HG03342 (cell line): ENCODE measurements at regions not wholly inside any gene's neighbourhood (a gene's known extent, or its start where the extent isn't known, plus 50 kb on each side); places are given as distances from the start of the nearest gene placed in this dataset.

ENCODE experiments used
- ATAC-seq: cut with Tn5 transposase; IDR thresholded peaks from one replicate; pipeline ENCODE4 v1.9.1; 2021; ENCODE audit warnings: mild to moderate bottlenecking, moderate library complexity; ENCODE audit not compliant: unreplicated experiment

DNA sequence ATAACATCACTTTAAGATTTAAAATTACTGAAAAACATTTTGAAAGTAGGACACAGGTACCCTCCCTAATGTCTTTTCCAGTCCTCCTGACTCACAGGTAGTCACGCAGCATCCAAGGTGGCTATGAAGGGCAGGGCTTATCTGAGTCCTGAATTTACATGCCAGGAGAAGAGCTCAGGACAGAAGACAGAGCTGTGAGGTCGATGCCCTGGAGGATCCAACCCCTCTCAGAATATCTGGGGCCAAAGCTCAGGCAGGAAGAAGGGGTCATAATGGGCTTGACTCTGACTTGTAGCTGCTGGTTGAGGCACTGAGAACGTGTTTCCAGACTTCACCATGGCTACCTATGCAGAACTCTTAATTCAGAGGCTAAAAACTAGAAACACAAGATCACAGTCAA, 177.5 kb downstream of the AASDH start:
- ATAC-seq: no peak

DNA sequence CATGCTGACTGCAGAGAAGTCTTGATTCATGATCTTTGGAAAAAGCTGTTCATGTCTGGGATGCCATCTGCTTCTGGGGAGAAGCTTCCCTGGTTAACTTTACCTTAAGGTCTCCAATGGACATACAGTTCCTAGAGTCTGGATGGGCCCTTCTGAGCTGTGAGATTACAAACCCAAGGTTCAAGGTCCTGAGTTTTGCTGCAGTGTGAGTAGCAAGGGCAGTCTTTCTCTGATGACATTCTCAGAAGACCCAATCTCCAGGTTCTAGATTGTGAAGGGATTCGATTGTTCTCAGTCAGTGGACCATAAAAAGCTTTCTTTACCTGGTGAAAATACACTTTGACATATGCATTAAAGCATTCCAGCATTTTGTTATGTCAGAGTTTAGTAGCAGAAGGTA, 179.2 kb downstream of the AASDH start:
- no peak for ATAC-seq

DNA sequence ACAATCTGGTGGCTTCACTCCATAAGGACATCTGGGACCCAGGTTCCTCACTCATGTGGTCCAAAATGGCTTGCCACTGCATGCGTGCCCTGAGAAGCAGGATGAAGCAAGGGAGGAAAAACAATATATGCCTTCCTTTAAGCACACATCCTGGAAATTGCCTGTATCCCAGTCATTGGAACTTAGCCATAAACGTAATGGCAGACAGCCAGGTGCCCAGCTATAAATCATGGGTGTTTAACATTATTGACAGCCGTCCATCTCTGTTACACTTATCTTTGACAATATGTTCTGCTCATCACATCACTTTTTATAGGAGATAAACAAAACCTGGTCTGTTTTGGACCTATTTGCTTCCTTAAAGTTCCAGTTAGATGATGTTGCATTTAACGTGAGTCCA, 181.0 kb downstream of the AASDH start:
- ATAC-seq: no peak

DNA sequence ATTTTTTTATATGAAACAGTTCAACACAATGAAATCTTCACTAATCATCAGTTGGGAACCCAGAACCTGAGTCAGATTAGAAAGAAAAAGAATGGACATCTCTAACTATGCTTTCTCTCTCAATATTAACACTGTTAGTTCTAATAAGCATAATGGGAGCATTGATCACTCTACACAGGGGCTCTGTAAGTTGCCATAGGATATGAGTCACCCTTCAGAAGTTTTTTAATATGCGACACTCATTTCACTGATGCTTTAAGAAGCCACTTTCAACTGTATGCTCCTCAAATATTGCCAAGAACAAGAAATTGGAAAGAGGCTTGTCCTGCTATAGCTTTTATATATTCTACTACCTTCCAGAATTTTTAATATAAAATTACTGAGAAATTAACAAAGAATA, 187.0 kb downstream of the AASDH start:
- ATAC-seq: no peak

DNA sequence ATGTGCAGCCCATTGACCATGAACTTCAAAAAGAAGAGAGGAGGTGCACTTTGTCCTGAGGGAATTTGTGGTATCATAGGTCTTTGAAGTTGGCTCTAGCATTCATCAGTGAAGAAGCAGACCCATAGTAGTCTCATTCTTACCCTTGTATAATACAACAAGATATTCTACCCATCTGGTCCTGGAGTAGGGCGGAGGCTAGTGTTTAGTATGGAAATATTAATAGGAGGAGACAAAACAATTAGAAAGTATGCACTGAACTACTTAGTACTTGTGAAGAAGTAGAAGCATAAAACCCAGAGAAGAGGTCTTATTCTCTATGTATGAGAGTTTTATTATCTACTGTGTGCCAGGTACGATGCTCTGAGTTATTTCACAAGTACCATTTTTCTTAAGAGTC, 189.0 kb downstream of the AASDH start:
- ATAC-seq: no peak

DNA sequence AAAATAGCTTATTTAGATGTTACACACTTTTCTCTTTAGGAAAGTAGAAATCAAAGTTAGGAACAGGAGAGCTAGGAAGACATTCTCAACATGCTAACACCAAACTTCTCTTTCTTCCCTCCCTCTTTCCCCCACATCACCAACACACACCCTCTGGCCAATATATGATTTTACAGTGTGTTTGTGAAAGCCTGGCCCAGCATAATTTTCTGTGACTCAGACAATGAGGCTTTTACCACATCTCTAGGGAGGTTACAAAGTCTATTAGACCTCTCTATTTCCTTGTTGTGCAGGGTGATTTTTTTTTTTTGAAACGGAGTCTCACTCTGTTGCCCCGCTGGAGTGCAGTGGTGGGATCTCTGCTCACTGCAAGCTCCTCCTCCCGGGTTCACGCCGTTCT, 189.9 kb downstream of the AASDH start:
- no peak for ATAC-seq

DNA sequence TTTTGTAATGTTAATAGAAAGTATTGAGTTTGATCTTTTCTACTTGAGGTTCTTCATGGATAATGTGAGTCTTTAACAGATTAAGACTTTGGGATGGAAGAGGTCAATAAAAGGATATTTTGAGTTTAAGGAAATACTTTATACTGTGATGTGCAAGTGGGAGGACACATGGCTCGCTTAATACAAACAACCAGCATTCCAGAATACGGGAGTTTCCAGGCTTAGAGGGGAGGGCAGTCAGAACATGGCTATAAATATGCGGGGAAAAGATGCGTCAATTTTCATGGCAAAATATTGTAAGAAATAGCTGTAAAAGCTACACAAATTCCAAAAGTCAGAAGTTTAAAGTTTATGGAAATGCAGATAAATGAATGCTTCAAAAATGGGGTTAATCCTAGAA, 192.3 kb downstream of the AASDH start:
- no peak for ATAC-seq

DNA sequence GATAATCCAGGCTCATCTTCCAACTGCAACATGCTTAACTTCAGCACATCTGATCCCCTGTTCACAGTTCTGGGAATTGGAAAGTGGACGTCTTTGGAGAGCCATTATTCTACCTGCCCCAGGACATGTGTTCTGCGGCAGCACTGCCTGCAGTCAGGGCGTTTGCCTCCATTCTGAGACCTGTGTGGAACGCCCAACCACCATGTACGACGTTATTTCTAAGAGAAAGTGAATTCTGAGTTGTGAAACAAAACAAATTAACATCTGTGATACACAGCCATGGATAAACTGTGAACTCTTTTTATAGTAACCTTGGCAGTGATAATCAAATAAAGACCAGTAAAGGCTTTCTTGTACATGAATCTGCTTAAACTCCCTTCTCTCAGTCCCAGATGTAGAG, 195.8 kb downstream of the AASDH start:
- ATAC-seq: no peak

DNA sequence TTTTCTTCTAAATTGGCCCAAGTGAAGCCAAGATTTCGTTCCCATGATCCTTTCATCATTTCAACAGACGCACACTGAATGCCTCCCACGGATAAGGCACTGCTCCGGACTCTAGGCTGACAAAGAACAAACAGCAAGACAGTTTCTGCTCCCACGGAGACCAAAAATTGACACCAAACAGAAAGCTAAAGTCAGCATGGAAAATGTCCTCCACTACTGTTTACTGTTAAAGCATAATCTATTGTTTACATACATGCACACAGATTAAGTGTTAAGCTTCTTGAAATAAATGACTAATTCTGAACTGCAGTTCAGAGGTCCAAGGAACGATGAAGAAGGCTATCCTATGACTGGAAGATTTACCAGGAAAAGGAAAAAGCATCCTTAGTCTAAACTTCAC, 199.6 kb downstream of the AASDH start:
- ATAC-seq: no peak

DNA sequence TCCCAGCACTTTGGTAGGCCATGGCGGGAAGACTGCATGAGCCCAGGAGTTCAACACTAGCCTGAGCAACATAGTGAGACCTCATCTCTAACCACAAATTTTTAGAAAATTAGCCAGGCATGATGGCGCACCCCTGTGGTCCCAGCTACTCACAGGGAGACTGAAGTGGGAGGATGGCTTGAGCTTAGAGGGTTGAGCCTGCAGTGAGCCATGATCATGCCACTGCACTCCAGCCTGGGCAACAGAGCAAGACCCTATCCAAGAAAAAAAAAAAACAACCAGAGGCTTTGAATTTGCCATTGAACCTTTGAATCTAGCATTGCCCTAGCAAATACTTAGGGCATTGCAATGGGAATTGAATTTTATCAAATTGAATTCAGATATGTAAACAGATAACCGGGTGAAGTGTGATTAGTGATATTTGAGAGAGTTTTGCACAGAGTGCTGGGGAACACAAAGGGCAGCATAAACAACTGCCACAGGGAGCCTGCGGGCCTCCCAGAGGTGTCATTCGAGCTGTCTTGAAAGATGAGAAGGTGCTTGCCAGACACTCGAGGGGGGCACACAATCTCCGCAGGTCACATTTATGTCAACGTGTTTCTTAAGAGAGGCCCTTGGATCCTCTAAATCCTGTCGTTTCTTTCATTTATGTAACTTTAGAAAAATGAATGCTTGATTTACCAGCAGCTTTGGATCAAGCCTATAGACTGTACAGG, 200.3 kb downstream of the AASDH start:
- no peak for ATAC-seq

DNA sequence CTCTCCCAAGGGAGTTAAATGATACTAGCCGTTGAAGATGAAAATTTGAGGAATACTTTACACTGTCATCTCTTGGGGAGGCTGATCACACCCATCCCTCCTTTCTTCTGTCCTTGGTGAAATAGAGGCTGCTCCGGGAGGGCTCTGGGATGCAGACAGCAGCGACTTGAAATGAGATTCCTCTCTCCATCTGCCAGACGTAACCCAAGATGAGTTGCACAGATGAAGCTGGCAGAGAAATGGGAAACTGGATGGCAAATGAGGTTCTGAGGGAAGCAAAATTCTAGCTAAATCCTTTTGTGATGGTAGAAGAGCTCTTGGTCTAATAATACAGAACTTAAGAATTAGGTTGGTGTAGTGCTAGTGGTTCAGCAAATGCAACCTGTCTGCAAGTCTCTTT, 201.4 kb downstream of the AASDH start:
- no peak for ATAC-seq

DNA sequence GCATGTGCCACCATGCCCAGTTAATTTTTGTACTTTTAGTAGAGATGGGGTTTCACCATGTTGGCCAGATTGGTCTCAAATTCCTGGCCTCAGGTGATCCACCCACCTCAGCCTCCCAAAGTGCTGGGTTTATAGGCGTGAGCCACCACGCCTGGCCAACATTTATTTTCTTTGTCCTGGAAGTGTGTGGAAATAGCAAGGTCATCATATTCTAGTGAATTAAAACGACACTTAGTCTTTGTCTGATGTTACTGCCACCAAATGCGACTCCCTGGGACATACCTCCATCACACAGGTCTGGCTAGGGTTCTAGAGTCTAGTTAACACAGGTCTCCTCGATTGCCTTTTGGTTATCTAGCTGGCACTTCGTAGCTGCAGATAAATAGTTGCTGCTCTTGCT, 203.1 kb downstream of the AASDH start:
- no peak for ATAC-seq

DNA sequence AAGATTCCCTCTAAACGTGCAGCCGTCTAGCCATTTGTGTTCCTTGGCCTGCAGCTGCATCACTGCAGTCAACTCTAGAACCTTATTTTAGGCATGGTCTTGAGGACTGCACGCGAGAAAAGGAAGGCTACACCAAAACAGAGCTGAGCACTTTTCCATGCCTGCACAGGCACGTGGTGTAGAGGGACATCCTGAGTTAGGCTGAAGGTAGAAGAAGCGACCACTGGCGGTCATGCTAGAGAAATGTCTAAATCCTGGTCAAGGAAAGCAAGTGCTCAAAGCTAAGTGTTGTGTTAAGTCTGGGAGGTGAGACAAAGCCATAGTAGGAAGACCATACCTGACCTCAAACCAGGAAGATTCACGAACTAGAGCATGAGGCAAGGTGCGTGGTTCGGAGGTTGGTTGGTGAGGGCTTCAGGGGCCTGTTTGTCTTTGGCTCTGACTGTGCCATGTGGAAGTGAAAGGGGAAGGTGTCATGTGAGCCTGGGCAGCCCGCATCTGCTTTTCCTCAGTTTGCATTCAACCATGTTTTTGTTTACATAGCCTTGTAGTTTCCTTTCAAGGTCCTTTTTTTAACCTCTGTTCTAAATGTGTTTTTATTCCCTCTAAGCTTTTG, 203.8 kb downstream of the AASDH start:
- peak; percentile 81 for ATAC-seq

DNA sequence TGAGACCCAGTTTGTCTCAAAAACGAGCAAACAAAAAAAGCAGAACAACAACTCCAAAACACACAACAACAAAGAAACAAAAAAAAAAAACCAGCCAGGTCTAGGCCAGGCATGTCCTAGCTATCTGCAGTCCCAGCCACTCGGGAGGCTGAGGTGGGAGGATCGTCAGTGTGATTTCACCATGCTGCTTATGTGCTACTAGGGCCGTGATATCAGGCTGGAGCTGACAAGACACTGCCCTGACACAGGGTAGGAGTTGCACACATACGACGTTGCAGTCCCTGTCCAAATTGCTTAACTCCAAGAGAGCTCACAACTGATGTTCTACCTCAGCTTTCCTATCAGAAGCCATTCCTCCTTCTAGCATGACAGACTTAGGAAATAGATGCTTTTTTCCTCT, 204.9 kb downstream of the AASDH start:
- no peak for ATAC-seq

DNA sequence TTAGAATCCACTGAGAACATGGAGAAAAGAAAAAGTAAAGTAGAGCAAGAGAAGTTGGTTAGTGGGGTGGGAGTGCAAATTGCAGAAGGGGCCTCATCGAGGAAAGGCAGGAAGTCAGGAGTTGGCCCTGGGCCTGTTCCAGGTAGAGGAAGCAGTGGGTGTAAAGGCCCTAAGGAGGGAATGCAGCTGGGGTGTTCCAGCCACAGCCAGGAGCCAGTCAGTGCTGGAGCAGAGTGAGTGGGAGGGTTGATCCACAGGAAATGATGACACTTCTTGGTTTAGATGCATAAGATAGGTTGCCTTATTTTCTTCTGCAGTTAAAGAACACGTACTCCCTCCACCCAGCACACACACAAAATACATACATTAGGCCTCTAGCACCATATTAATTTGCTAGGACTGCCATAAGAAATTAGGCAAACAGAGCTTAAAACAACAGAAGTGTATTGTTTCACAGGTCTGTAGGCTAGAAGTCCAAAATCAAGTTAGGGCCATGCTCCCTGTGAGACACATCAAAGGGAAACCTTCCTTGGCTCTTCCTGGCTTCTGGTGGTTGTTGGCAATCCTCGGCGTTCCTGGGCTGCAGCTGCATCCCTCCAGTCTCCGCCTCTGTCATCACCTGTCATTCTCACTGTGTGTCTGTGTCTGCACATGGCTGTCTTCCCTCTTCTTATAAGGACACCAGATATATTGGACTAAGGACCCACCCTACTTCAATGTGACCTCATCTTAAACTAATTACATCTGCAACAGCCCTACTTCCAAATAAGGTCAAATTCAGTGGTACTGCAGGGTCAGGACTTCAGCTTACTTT, 205.9 kb downstream of the AASDH start:
- no peak for ATAC-seq

DNA sequence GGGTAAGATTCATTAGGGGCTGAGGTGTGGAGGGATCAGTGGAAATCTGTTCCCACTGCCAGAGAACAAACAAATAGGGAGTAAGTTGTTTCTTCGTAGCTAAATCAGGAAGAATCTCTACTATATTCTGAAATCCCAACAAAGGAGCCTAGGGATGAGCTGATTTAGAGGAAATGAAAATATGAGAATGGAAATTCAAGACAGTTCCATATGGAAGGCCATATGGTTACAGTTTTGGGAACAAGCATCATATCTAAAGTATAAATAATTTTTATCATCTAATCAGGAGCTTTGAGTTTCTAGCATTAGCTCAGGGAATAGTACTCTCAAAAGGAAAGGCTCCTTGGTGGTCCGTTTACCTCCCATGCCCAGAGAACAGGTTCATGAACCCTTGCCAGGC, 218.2 kb downstream of the AASDH start:
- ATAC-seq: no peak

DNA sequence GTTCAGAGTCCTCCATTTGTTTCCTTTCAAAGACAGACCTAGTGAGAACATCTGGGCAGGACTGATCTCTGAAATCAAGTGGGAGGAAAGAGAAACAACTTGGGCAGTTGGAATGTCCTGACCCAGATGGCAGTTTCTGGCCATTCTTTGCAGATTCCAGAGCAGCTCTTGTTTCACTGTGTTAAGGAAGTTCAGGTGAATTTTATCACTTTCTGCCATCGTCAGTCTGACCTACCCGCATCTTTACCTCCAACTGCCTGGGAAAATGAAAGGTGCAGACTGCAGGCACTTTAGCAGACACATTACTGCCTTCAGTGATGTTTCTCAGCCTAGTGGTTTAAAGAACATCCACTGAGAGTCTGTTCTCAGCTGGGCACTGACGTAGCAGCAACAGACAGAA, 216.2 kb downstream of the CEP135 start:
- no peak for ATAC-seq

DNA sequence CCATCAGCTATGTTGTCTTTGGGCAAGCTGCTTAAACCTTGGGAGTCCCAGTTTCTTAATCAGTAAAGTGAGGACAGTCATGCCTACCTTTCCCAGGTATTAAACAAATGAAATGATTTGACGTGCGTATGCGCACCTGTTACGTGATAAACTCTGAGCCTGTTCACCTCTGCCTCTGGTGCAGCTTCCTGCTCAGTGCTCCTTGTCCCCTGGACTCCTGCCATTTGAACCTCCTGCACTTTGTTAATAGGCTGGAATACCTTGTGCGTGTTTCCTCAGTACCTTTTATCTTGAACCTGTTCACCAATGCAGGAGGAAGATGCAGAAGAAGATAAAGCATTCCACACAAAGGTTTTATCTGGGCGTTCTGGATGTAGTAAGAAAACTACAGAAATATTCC, 211.9 kb downstream of the CEP135 start:
- no peak for ATAC-seq

DNA sequence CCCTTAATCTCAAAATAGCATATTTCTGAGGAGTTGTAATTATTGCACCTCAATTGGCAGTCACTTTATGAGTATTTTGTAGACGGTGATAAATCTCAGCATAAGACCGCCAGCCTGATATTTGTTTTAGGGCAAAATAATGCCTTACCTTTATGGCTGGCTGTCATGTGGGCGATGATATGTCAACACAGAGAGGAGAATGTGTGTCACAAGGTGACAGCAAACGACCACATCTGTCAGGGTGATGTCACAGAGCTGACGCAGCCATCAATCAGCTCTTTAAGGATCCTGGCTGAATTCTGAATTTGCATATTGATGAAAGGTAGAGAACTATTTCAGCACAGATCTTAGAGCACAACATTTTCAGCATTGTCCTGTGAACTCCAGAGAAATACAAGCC, 209.7 kb downstream of the CEP135 start:
- ATAC-seq: no peak

DNA sequence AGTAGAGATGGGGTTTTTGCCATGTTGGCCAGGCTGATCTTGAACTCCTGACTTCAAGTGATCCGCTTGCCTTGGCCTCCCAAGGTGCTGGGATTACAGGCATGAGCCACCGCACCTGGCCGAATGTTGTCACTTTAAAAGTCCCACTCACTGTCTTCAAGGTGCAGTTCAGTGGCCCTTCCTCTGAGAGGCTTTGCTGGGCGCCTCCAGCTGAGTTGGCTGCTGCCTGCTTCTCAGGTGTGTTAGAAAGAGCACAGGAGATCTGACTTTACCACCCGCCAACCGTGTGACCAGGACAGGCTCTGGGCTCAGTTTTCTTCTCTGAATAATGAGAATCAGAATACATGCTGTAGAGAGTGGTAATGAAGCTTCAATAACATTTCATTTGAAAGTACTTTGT, 207.4 kb downstream of the CEP135 start:
- no peak for ATAC-seq

DNA sequence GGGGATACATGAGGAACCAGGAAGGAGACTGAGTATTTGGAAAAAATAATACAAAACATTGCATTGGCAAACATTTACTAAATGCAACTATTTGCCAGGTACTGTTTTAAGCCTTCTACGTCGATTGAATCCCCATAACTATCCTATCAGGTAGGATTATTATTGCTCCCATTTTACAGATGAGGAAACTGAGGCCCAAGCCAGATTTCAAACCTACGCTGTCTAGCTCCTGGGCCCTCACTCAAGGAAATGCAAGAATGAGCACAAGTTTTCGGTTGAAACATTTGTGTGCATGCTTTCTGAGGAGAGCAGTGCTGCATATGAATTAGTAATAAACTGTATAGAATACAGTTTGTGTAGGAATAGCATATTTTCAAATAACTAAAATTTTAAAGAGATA, 206.7 kb downstream of the CEP135 start:
- no peak for ATAC-seq

DNA sequence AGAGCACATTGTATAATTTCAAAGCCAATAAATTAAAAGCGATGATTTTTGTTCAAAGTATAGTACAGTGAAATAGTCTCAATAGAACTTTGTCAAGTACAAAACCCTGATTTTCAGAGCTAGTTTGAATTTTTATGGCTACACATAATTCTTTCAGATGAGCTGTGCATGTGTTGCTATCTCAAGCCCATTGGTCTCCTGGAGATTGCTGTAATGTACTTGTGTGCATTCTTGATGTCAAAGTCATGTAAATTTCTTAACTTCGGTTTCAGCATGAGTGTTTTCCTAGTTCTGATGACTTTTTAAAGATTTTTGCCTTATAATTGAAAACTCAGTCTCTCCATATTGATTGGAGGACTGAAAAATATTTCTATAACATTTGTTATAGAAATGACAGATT, 200.8 kb downstream of the CEP135 start:
- ATAC-seq: no peak
